Muscle layer of duodenum (tissue), 2 donors: ENCODE measurements at regions not wholly inside any gene's neighbourhood (a gene's known extent, or its start where the extent isn't known, plus 50 kb on each side); places are given as distances from the start of the nearest gene placed in this dataset.
"Not testable (repeated sequence)": the region's sequence is repeated elsewhere in the genome, so short reads cannot be mapped to it uniquely, and the experiment has no call there.

ENCODE experiments used
- H3K27ac ChIP-seq: one replicate; pipeline ENCODE4 v1.7.0; 2013; ENCODE audit warnings: mild to moderate bottlenecking, low read length
- H3K27me3 ChIP-seq: one replicate; pipeline ENCODE4 v1.7.0; 2013; ENCODE audit warnings: low read depth, mild to moderate bottlenecking, control low read depth, low read length
- H3K36me3 ChIP-seq, 2 donors: one replicate each; pipeline ENCODE4 v1.7.0; 2013; ENCODE audit warnings: low read length in 2 of 2, control low read depth in 1 of 2, mild to moderate bottlenecking in 1 of 2; ENCODE audit not compliant: insufficient read depth in 2 of 2, control insufficient read depth in 1 of 2
- H3K4me1 ChIP-seq, 2 donors: one replicate each; pipeline ENCODE4 v1.7.0; 2013; ENCODE audit warnings: low read length in 2 of 2, mild to moderate bottlenecking in 2 of 2, control low read depth in 1 of 2, moderate library complexity in 1 of 2; ENCODE audit not compliant: insufficient read depth in 2 of 2, control insufficient read depth in 1 of 2
- H3K4me3 ChIP-seq, 2 donors: one replicate each; pipeline ENCODE4 v1.7.0; 2013; ENCODE audit warnings: low read length in 2 of 2, low read depth in 1 of 2, mild to moderate bottlenecking in 1 of 2
- H3K9me3 ChIP-seq, 2 donors: one replicate each; pipeline ENCODE4 v1.7.0; 2013; ENCODE audit warnings: low read length in 2 of 2, control low read depth in 1 of 2, mild to moderate bottlenecking in 1 of 2; ENCODE audit not compliant: control insufficient read depth in 1 of 2
- donor health status: healthy.

DNA sequence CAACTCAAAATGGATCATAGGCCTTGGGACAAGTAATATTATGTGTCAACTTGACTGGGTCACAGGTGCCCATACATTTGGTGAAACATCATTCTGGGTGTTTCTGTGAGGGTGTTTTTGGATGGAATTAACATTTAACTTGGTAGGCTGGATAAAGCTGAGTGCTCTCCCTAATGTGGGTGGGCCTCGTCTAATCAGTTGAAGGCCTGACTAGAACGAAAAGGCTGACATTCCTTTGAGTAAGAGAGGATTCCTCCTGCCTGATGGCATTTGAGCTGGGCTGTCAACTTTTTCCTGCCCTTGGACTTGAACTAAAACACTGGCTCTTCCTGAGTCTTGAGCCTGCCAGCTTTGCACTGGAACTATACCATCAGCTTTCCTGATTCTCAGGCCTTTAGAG is 93.4 kb upstream of the ESRRB start:
- no peaks in the 10 kb centered on the region for H3K27me3 ChIP-seq
- H3K36me3 ChIP-seq = no peaks in the 10 kb centered on the region
- no peak overlapping the region for H3K27ac ChIP-seq
- no peaks in the 10 kb centered on the region for H3K4me1 ChIP-seq
- H3K9me3 ChIP-seq = no peaks in the 10 kb centered on the region
- H3K4me3 ChIP-seq = no peak overlapping the region

- H3K27ac ChIP-seq = no peak overlapping the region
- no peaks in the 10 kb centered on the region for H3K36me3 ChIP-seq
- H3K27me3 ChIP-seq = no peaks in the 10 kb centered on the region
- H3K9me3 ChIP-seq = no peaks in the 10 kb centered on the region
- H3K4me3 ChIP-seq = no peak overlapping the region
- no peaks in the 10 kb centered on the region for H3K4me1 ChIP-seq
These were observed 88.9 kb upstream of the ESRRB start for GRCh38 chr14:76287063-76287462.

GRCh38 chr14:76289276-76289675 is 86.7 kb upstream of the ESRRB start:
- H3K4me1 ChIP-seq = no peaks in the 10 kb centered on the region
- H3K4me3 ChIP-seq = no peak overlapping the region
- no peaks in the 10 kb centered on the region for H3K36me3 ChIP-seq
- no peak overlapping the region for H3K27ac ChIP-seq
- H3K9me3 ChIP-seq = no peaks in the 10 kb centered on the region
- H3K27me3 ChIP-seq = no peaks in the 10 kb centered on the region

- H3K27ac ChIP-seq = no peak overlapping the region
- H3K36me3 ChIP-seq = no peaks in the 10 kb centered on the region
- H3K27me3 ChIP-seq = no peaks in the 10 kb centered on the region
- no peaks in the 10 kb centered on the region for H3K9me3 ChIP-seq
- no peak overlapping the region for H3K4me3 ChIP-seq
- no peaks in the 10 kb centered on the region for H3K4me1 ChIP-seq
These were observed 83.4 kb upstream of the ESRRB start for GRCh38 chr14:76292561-76292960.

DNA sequence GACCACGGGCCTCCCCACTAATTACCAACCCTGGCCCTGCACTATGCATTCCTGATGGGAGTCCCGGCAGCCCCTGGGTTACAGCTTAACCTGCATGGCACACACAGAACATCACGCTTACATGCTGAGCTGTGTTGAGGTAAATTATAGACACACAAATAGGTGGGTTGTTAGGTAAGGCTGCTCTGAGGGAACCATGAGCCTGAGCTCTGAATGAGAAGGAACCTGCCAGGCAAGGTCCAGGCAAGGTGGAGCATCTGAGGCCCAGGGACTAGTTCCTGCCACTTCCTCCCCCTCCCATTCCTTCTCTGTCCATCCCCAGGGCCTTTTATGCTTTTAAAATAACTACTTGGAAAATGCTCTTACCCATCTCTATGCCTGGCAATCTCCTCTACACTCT is 82.7 kb upstream of the ESRRB start:
- H3K27me3 ChIP-seq = no peaks in the 10 kb centered on the region
- H3K27ac ChIP-seq = no peak overlapping the region
- no peak overlapping the region for H3K4me3 ChIP-seq
- H3K9me3 ChIP-seq = no peaks in the 10 kb centered on the region
- H3K4me1 ChIP-seq = no peaks in the 10 kb centered on the region
- H3K36me3 ChIP-seq = no peaks in the 10 kb centered on the region

DNA sequence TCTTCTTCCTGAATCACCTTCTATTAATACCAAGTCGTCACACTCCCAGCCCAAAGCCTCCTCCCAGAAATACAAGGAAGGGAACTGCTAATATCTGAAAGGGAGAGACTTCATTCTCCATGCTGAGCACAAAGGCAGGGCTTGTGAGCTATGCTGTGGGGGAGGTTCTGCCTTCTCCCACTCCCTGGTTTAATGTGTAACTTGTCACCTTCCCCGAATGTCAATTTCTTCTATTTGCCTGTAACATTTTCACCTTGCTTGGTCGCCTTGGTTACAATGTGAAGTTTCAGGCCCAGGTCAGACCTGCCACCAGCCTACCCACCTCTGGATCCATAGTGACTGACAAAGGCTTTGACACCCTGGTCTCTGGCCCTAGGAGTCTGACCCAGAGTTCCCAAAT is 82.0 kb upstream of the ESRRB start:
- H3K27me3 ChIP-seq = no peaks in the 10 kb centered on the region
- H3K9me3 ChIP-seq = no peaks in the 10 kb centered on the region
- no peak overlapping the region for H3K27ac ChIP-seq
- no peaks in the 10 kb centered on the region for H3K4me1 ChIP-seq
- no peak overlapping the region for H3K4me3 ChIP-seq
- H3K36me3 ChIP-seq = no peaks in the 10 kb centered on the region

DNA sequence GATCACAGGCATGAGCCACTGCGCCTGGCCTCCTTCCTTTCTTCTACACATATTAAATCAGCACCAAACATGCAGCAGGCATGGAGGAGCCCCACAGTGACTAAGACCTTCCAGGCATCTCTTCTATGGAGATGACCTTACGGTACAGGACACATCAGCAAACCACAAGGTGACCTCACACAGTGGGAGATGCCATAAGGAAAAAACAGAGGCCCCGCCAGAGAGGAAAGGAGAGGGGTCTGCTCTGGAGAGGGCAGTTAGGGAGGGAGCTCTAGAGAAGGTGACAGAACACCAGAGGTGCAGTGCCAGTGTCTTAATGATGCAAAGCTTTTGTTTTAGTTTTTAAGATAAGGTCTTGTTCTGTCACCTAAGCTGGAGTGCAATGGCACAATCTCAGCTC is 81.1 kb upstream of the ESRRB start:
- H3K36me3 ChIP-seq = no peaks in the 10 kb centered on the region
- no peaks in the 10 kb centered on the region for H3K9me3 ChIP-seq
- H3K4me3 ChIP-seq = no peak overlapping the region
- no peaks in the 10 kb centered on the region for H3K4me1 ChIP-seq
- no peaks in the 10 kb centered on the region for H3K27me3 ChIP-seq
- no peak overlapping the region for H3K27ac ChIP-seq

- H3K27me3 ChIP-seq = no peaks in the 10 kb centered on the region
- no peaks in the 10 kb centered on the region for H3K36me3 ChIP-seq
These were observed 77.0 kb upstream of the ESRRB start for GRCh38 chr14:76298896-76299295.

DNA sequence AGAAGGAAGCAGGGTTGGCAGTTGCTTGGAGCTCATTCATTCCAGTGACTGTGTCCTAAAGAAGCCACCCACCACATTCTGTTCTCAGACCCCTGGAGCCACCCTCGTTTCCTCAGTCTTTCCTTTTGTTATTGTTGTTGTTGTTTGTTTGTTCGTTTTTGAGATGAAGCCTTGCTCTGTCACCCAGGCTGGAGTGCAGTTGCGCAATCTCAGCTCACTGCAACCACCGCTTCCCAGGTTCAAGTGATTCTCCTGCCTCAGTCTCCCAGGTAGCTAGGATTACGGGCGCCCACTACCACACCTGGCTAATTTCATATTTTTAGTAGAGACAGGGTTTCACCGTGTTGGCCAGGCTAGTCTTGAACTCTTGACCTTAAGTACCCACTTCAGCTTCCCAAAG is 72.7 kb upstream of the ESRRB start:
- H3K4me1 ChIP-seq, H3K27ac ChIP-seq, H3K9me3 ChIP-seq, H3K4me3 ChIP-seq, H3K36me3 ChIP-seq, H3K27me3 ChIP-seq: not testable (repeated sequence)

More at GRCh38 chr14:76298896-76299295, 77.0 kb upstream of the ESRRB start:
- H3K27ac ChIP-seq = no peak overlapping the region
- no peaks in the 10 kb centered on the region for H3K9me3 ChIP-seq
- no peaks in the 10 kb centered on the region for H3K4me1 ChIP-seq
- H3K4me3 ChIP-seq = no peak overlapping the region

DNA sequence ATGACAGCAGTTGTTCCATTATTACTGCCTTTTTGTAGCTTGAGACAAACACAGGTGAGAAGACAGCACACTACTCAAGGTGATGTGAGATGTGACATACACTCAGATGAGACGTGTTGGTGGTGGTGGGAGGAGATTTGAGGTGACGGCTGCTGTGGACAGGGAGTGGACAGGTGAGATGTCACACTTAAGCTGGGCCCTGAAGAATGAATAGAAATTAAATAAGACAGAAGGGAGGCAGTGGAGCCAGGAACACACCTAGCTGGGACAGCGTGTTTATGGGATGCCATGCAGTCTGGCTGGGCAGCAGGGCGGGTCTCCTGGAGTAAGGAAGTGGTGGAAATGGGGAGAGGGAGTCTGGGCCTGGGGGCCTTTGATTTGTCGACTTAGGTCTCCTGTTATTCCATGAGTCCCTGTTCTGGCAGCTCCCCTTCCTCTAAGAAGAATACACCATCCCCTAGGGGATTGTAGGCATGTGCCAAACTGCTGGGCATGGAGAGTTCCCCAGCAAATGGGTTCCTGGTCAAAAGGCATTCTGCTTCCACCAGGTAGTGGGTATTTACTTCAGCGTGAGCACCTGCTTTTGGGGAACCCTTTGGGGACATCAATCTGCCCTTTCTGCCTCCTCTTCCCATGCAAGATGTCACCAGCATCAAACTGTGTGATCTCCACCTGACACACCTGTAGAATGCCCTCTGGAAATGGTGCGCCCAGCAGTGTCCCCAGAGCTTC is 71.2 kb upstream of the ESRRB start:
- Histone ChIP-seq H3K4me3 (no peak overlapping the region), H3K9me3 (no peaks in the 10 kb centered on the region), H3K36me3 (no peaks in the 10 kb centered on the region), H3K27ac (no peak overlapping the region), H3K27me3 (no peaks in the 10 kb centered on the region), H3K4me1 (no peaks in the 10 kb centered on the region)

DNA sequence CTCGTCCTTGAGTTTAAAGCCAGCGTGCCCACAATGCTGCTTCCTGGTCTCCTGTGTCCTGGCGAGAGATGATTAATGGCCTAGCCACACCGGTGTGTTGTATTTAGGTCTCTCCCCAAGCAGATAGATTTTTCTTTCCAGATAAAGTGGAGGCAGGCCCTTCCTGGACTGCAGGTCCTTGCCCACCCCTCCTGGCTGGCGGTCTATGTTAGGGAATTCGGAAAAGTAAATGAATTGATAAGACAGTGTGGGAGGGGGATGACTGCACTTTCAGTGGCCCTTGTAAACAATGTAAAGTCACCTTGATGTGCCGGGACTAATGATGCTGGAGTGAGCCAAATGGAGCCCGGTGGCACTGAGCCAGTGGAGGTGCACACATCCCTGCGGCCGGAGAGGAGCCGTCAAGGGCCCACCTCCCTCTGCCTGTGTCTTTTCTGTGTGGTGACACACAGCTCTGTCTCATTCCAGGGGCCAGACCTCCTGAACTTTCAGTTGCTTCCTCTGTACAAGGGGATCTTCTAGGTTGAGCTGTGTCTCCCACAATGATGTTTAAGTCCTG is 70.6 kb upstream of the ESRRB start:
- no peaks in the 10 kb centered on the region for H3K27me3 ChIP-seq
- H3K36me3 ChIP-seq = no peaks in the 10 kb centered on the region
- no peaks in the 10 kb centered on the region for H3K4me1 ChIP-seq
- H3K27ac ChIP-seq = no peak overlapping the region
- H3K4me3 ChIP-seq = no peak overlapping the region
- H3K9me3 ChIP-seq = no peaks in the 10 kb centered on the region

- H3K4me1 ChIP-seq = peaks cover 0 to 8% of the 10 kb centered on the region in 2 donors
- no peak overlapping the region for H3K4me3 ChIP-seq
- no peak overlapping the region for H3K27ac ChIP-seq
- peaks cover 7% of the 10 kb centered on the region for H3K27me3 ChIP-seq
- no peaks in the 10 kb centered on the region for H3K9me3 ChIP-seq
- no peaks in the 10 kb centered on the region for H3K36me3 ChIP-seq
These were observed 69.8 kb upstream of the ESRRB start for GRCh38 chr14:76306131-76306530.
